BLaER1 treated with 17β-estradiol and CSF1 and Interleukin-3, amounts not matched to agents 10 nM and 100 nM (cell line): ENCODE measurements at regions not wholly inside any gene's neighbourhood (a gene's known extent, or its start where the extent isn't known, plus 50 kb on each side); places are given as distances from the start of the nearest gene placed in this dataset.
"Not testable (repeated sequence)": the region's sequence is repeated elsewhere in the genome, so short reads cannot be mapped to it uniquely, and the experiment has no call there.

ENCODE experiments used
- H3K27ac ChIP-seq, 11 experiments: shearing (Covaris generic); formaldehyde crosslinking; 2 replicates each; pipeline ENCODE4 v1.8.1; 2022
- H3K27me3 ChIP-seq, 11 experiments: shearing (Covaris generic); formaldehyde crosslinking; 2 replicates each; pipeline ENCODE4 v1.8.1; 2022
- H3K36me3 ChIP-seq, 11 experiments: shearing (Covaris generic); formaldehyde crosslinking; 2 replicates each; pipeline ENCODE4 v1.8.1; 2022
- H3K4me1 ChIP-seq, 10 experiments: shearing (Covaris generic); formaldehyde crosslinking; 2 replicates each; pipeline ENCODE4 v1.8.1; 2022
- H3K4me2 ChIP-seq, 11 experiments: shearing (Covaris generic); formaldehyde crosslinking; 2 replicates each; pipeline ENCODE4 v1.8.1; 2022
- H3K4me3 ChIP-seq, 10 experiments: shearing (Covaris generic); formaldehyde crosslinking; 2 replicates each; pipeline ENCODE4 v1.8.1; 2022
- H3K9ac ChIP-seq, 11 experiments: shearing (Covaris generic); formaldehyde crosslinking; 2 replicates each; pipeline ENCODE4 v1.8.1; 2022
- H3K9me3 ChIP-seq, 11 experiments: shearing (Covaris generic); formaldehyde crosslinking; replicated peaks in 1 of 11; 2 replicates each; pipeline ENCODE4 v1.8.1; 2022
- H4K20me1 ChIP-seq, 11 experiments: shearing (Covaris generic); formaldehyde crosslinking; 2 replicates each; pipeline ENCODE4 v1.8.1; 2022
- Cebpa-rat ChIP-seq, 11 experiments: shearing (Covaris generic); IDR thresholded peaks; 2 replicates each; pipeline ENCODE4 v1.8.1; 2022

GRCh38 chr1:119245881-119246280 lies 105.4 kb upstream of the WARS2 start:
- Histone ChIP-seq H4K20me1 (no peaks in the 10 kb centered on the region), H3K9ac (no peak overlapping the region), H3K36me3 (no peaks in the 10 kb centered on the region), H3K9me3 (no peaks in the 10 kb centered on the region), H3K4me2 (no peak overlapping the region), H3K4me1 (peaks cover 0 to 4% (median 0%) of the 10 kb centered on the region in 10 experiments; a peak in 1 of 20 replicates), H3K4me3 (no peak overlapping the region), H3K27me3 (no peaks in the 10 kb centered on the region), H3K27ac (no peak overlapping the region)
- TF ChIP-seq Cebpa-rat (IDR thresholded peaks at IDR 0.05), result no peak

GRCh38 chr1:119249283-119249682 lies 108.8 kb upstream of the WARS2 start:
- TF ChIP-seq Cebpa-rat (IDR thresholded peaks at IDR 0.05), result no peak
- no peak overlapping the region for H3K4me3 ChIP-seq
- no peak overlapping the region for H3K4me2 ChIP-seq
- H4K20me1 ChIP-seq, result no peaks in the 10 kb centered on the region
- no peak overlapping the region for H3K27ac ChIP-seq
- no peaks in the 10 kb centered on the region for H3K36me3 ChIP-seq
- peaks cover 0 to 3% (median 0%) of the 10 kb centered on the region in 10 experiments; a peak in 1 of 20 replicates for H3K4me1 ChIP-seq
- no peaks in the 10 kb centered on the region for H3K9me3 ChIP-seq
- H3K27me3 ChIP-seq, result no peaks in the 10 kb centered on the region
- no peak overlapping the region for H3K9ac ChIP-seq

- Histone ChIP-seq H3K27me3 (no peaks in the 10 kb centered on the region), H3K36me3 (no peaks in the 10 kb centered on the region), H3K4me3 (no peak overlapping the region), H4K20me1 (no peaks in the 10 kb centered on the region), H3K27ac (no peak overlapping the region), H3K9ac (no peak overlapping the region), H3K9me3 (no peaks in the 10 kb centered on the region), H3K4me2 (no peak overlapping the region), H3K4me1 (no peaks in the 10 kb centered on the region)
- no peak for TF ChIP-seq Cebpa-rat (IDR thresholded peaks at IDR 0.05)
Observed at GRCh38 chr1:119250299-119250698, 109.8 kb upstream of the WARS2 start.

- Histone ChIP-seq H4K20me1 (no peaks in the 10 kb centered on the region), H3K4me3 (no peak overlapping the region), H3K27me3 (no peaks in the 10 kb centered on the region), H3K4me1 (no peaks in the 10 kb centered on the region), H3K4me2 (no peak overlapping the region), H3K9ac (no peak overlapping the region), H3K9me3 (no peaks in the 10 kb centered on the region), H3K36me3 (no peaks in the 10 kb centered on the region), H3K27ac (no peak overlapping the region)
- no peak for TF ChIP-seq Cebpa-rat (IDR thresholded peaks at IDR 0.05)
Observed at GRCh38 chr1:119251751-119252150, 111.3 kb upstream of the WARS2 start.

- TF ChIP-seq Cebpa-rat (IDR thresholded peaks at IDR 0.05), result no peak
- Histone ChIP-seq H3K4me1 (no peaks in the 10 kb centered on the region), H3K9me3 (peaks cover 0 to 5% (median 0%) of the 10 kb centered on the region in 11 experiments; a peak in 1 of 22 replicates), H4K20me1 (no peaks in the 10 kb centered on the region), H3K27ac (no peak overlapping the region), H3K4me2 (no peak overlapping the region), H3K36me3 (no peaks in the 10 kb centered on the region), H3K9ac (no peak overlapping the region), H3K27me3 (no peaks in the 10 kb centered on the region), H3K4me3 (no peak overlapping the region)
Observed at GRCh38 chr1:119253366-119253765, 112.9 kb upstream of the WARS2 start.

GRCh38 chr1:119254067-119254720 lies 113.7 kb upstream of the WARS2 start:
- TF ChIP-seq Cebpa-rat (IDR thresholded peaks at IDR 0.05), result no peak
- no peak overlapping the region for H3K9ac ChIP-seq
- H3K4me2 ChIP-seq, result no peak overlapping the region
- no peaks in the 10 kb centered on the region for H3K4me1 ChIP-seq
- H3K9me3 ChIP-seq, result peaks cover 0 to 9% (median 0%) of the 10 kb centered on the region in 11 experiments; a peak in 3 of 22 replicates
- no peaks in the 10 kb centered on the region for H3K36me3 ChIP-seq
- no peak overlapping the region for H3K4me3 ChIP-seq
- H3K27ac ChIP-seq, result no peak overlapping the region
- no peaks in the 10 kb centered on the region for H4K20me1 ChIP-seq
- no peaks in the 10 kb centered on the region for H3K27me3 ChIP-seq

GRCh38 chr1:119256089-119256488 lies 112.5 kb upstream of the HAO2 start:
- not testable (repeated sequence) for H3K27ac ChIP-seq, H3K4me3 ChIP-seq, H3K9ac ChIP-seq, H3K4me2 ChIP-seq, H3K36me3 ChIP-seq, H3K9me3 ChIP-seq, H3K27me3 ChIP-seq, H4K20me1 ChIP-seq
- peaks cover 0 to 11% (median 7%) of the 10 kb centered on the region in 10 experiments; a peak in 8 of 20 replicates for H3K4me1 ChIP-seq

GRCh38 chr1:119260506-119260905 lies 108.1 kb upstream of the HAO2 start:
- H3K27me3 ChIP-seq, result no peaks in the 10 kb centered on the region
- no peak overlapping the region for H3K9ac ChIP-seq
- H4K20me1 ChIP-seq, result no peaks in the 10 kb centered on the region
- no peak overlapping the region for H3K4me3 ChIP-seq
- H3K4me2 ChIP-seq, result peak overlapping the region in 7 of 11 experiments; percentile 7 to 58 (median 39); a peak in 12 of 22 replicates
- TF ChIP-seq Cebpa-rat (IDR thresholded peaks at IDR 0.05), result no peak
- no peaks in the 10 kb centered on the region for H3K36me3 ChIP-seq
- H3K4me1 ChIP-seq, result peaks cover 0 to 12% (median 7%) of the 10 kb centered on the region in 10 experiments; a peak in 8 of 20 replicates
- no peak overlapping the region for H3K27ac ChIP-seq
- peaks cover 0 to 9% (median 0%) of the 10 kb centered on the region in 11 experiments; a peak in 3 of 22 replicates for H3K9me3 ChIP-seq

- H3K9ac ChIP-seq, result no peak overlapping the region
- H3K4me1 ChIP-seq, result no peaks in the 10 kb centered on the region
- no peaks in the 10 kb centered on the region for H3K27me3 ChIP-seq
- no peak overlapping the region for H3K4me2 ChIP-seq
- TF ChIP-seq Cebpa-rat (IDR thresholded peaks at IDR 0.05), result no peak
- no peak overlapping the region for H3K4me3 ChIP-seq
- no peaks in the 10 kb centered on the region for H3K36me3 ChIP-seq
- no peak overlapping the region for H3K27ac ChIP-seq
- no peaks in the 10 kb centered on the region for H4K20me1 ChIP-seq
- H3K9me3 ChIP-seq, result no peaks in the 10 kb centered on the region; a peak in 1 of 22 replicates
Observed at GRCh38 chr1:119266386-119266785, 102.2 kb upstream of the HAO2 start.

- TF ChIP-seq Cebpa-rat (IDR thresholded peaks at IDR 0.05), result no peak
- Histone ChIP-seq H3K4me2 (no peak overlapping the region), H3K4me3 (no peak overlapping the region), H3K36me3 (no peaks in the 10 kb centered on the region), H4K20me1 (no peaks in the 10 kb centered on the region), H3K9me3 (no peaks in the 10 kb centered on the region; a peak in 1 of 22 replicates), H3K4me1 (no peaks in the 10 kb centered on the region), H3K27me3 (no peaks in the 10 kb centered on the region), H3K9ac (no peak overlapping the region), H3K27ac (no peak overlapping the region)
Observed at GRCh38 chr1:119266858-119267257, 101.7 kb upstream of the HAO2 start.

GRCh38 chr1:119267288-119267687 lies 101.3 kb upstream of the HAO2 start:
- not testable (repeated sequence) for H3K9me3 ChIP-seq, H3K36me3 ChIP-seq, H3K9ac ChIP-seq, H4K20me1 ChIP-seq, H3K4me1 ChIP-seq, H3K4me3 ChIP-seq, H3K4me2 ChIP-seq, H3K27me3 ChIP-seq, H3K27ac ChIP-seq
